ENCODE measurements at regions not wholly inside any gene's neighbourhood (a gene's known extent, or its start where the extent isn't known, plus 50 kb on each side); places are given as distances from the start of the nearest gene placed in this dataset.

DNA sequence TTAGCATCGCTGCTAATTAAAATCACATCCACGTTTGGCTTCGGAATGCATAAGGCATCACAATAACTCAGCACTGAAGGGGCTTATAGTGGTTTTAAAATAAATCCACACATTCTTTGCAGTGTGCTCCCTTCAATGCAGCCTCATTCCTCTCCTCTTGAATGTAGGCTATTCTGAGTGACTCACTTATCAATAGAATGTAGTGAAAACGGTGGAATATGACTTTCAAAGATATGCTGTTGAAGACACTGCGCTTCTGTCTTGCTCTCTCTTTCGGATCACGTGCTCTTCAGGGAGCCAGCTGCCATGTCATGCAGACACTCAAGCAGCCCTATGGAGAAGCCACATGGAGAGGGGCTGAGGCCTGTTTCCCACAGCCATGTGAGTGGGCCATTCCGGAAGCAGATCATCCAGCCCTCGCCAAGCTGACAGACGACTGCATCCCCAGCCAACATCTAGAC lies 87.4 kb downstream of the CRYGS start:
- no peaks in the 10 kb centered on the region for H3K9me3 ChIP-seq
- H3K27ac ChIP-seq: no peak overlapping the region
- no peak overlapping the region for H3K4me3 ChIP-seq
- intact Hi-C loops (cut with DNase I): no loop called here
- no peaks in the 10 kb centered on the region for H3K4me1 ChIP-seq (replicated peaks)
- H3K36me3 ChIP-seq: no peaks in the 10 kb centered on the region
- 92% methylated on average over 10 of the region's 10 CpGs for WGBS
- no peak for DNase-seq (ENCODE audit: low spot score)
- TF ChIP-seq POLR2AphosphoS5 (IDR thresholded peaks at IDR 0.05) (no peak), POLR2A (IDR thresholded peaks at IDR 0.05) (no peak)
- TF ChIP-seq, protein P1, sequence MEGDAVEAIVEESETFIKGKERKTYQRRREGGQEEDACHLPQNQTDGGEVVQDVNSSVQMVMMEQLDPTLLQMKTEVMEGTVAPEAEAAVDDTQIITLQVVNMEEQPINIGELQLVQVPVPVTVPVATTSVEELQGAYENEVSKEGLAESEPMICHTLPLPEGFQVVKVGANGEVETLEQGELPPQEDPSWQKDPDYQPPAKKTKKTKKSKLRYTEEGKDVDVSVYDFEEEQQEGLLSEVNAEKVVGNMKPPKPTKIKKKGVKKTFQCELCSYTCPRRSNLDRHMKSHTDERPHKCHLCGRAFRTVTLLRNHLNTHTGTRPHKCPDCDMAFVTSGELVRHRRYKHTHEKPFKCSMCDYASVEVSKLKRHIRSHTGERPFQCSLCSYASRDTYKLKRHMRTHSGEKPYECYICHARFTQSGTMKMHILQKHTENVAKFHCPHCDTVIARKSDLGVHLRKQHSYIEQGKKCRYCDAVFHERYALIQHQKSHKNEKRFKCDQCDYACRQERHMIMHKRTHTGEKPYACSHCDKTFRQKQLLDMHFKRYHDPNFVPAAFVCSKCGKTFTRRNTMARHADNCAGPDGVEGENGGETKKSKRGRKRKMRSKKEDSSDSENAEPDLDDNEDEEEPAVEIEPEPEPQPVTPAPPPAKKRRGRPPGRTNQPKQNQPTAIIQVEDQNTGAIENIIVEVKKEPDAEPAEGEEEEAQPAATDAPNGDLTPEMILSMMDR (IDR thresholded peaks at IDR 0.05): no peak
- H3K27me3 ChIP-seq (replicated peaks; ENCODE audit: insufficient read depth): no peaks in the 10 kb centered on the region

GRCh38 chr3:186454881-186455703 lies 89.1 kb downstream of the CRYGS start:
- H3K27ac ChIP-seq: no peak overlapping the region
- H3K4me1 ChIP-seq (replicated peaks): no peaks in the 10 kb centered on the region
- no peaks in the 10 kb centered on the region for H3K9me3 ChIP-seq
- no peak overlapping the region for H3K4me3 ChIP-seq
- no peak for DNase-seq (ENCODE audit: low spot score)
- 71% methylated on average over 14 of the region's 14 CpGs for whole genome bisulfite sequencing
- intact Hi-C loops (cut with DNase I): no loop called here
- TF ChIP-seq POLR2A (IDR thresholded peaks at IDR 0.05) (no peak), POLR2AphosphoS5 (IDR thresholded peaks at IDR 0.05) (no peak)
- TF ChIP-seq, protein P1 (IDR thresholded peaks at IDR 0.05): no peak
- no peaks in the 10 kb centered on the region for H3K36me3 ChIP-seq
- H3K27me3 ChIP-seq (replicated peaks; ENCODE audit: insufficient read depth): no peaks in the 10 kb centered on the region

GRCh38 chr3:186453531-186453930 lies 90.6 kb downstream of the CRYGS start:
- Histone ChIP-seq H3K36me3 (no peaks in the 10 kb centered on the region), H3K4me3 (no peak overlapping the region), H3K27me3 (replicated peaks; ENCODE audit: insufficient read depth) (no peaks in the 10 kb centered on the region), H3K4me1 (replicated peaks) (no peaks in the 10 kb centered on the region), H3K27ac (no peak overlapping the region), H3K9me3 (no peaks in the 10 kb centered on the region)
- TF ChIP-seq POLR2AphosphoS5 (IDR thresholded peaks at IDR 0.05) (no peak), POLR2A (IDR thresholded peaks at IDR 0.05) (no peak)
- TF ChIP-seq, protein P1 (IDR thresholded peaks at IDR 0.05): no peak
- no peak for DNase-seq (ENCODE audit: low spot score)
- intact Hi-C loops (cut with DNase I): no loop called here
- WGBS: 75% methylated on average over 4 of the region's 4 CpGs

DNA sequence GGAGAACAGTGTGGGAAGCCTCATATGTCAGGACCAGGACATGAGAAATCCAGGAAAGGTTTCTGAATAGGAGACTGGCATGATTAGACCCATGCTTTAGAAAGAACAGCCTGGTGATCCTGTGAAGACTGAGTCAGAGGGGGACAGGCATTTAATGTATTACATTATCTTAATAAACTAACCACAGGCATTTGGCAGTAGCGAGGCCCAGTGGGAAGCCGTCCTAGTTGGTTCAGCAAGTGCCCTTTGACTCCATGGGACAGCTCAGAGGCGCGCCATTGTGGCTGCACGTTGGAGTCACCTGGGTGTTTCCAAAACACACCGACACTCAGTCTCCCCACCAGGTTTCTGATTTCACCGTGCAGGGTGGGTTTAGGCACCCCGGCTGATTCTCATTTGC lies 90.5 kb upstream of the DGKG start:
- WGBS: 79% methylated on average over 8 of the region's 8 CpGs
- Histone ChIP-seq H3K27ac (no peak overlapping the region), H3K4me1 (replicated peaks) (no peaks in the 10 kb centered on the region), H3K36me3 (no peaks in the 10 kb centered on the region), H3K27me3 (replicated peaks; ENCODE audit: insufficient read depth) (no peaks in the 10 kb centered on the region), H3K9me3 (no peaks in the 10 kb centered on the region), H3K4me3 (no peak overlapping the region)
- DNase-seq (ENCODE audit: low spot score): no peak
- intact Hi-C loops (cut with DNase I): no loop called here
- TF ChIP-seq POLR2AphosphoS5 (IDR thresholded peaks at IDR 0.05) (no peak), POLR2A (IDR thresholded peaks at IDR 0.05) (no peak)
- TF ChIP-seq, protein P1 (IDR thresholded peaks at IDR 0.05): no peak

- DNase-seq (ENCODE audit: low spot score): no peak
- H3K36me3 ChIP-seq: no peaks in the 10 kb centered on the region
- no peaks in the 10 kb centered on the region for H3K9me3 ChIP-seq
- 91% methylated on average over 6 of the region's 6 CpGs for WGBS
- H3K4me3 ChIP-seq: no peak overlapping the region
- no peaks in the 10 kb centered on the region for H3K27me3 ChIP-seq (replicated peaks; ENCODE audit: insufficient read depth)
- no peak overlapping the region for H3K27ac ChIP-seq
- no peaks in the 10 kb centered on the region for H3K4me1 ChIP-seq (replicated peaks)
- intact Hi-C loops (cut with DNase I): no loop called here
- TF ChIP-seq POLR2AphosphoS5 (IDR thresholded peaks at IDR 0.05) (no peak), POLR2A (IDR thresholded peaks at IDR 0.05) (no peak)
- TF ChIP-seq, protein P1 (IDR thresholded peaks at IDR 0.05): no peak
Measured at GRCh38 chr3:186451371-186451770, 89.3 kb upstream of the DGKG start.
